ENCODE measurements at regions not wholly inside any gene's neighbourhood (a gene's known extent, or its start where the extent isn't known, plus 50 kb on each side); places are given as distances from the start of the nearest gene placed in this dataset.

DNA sequence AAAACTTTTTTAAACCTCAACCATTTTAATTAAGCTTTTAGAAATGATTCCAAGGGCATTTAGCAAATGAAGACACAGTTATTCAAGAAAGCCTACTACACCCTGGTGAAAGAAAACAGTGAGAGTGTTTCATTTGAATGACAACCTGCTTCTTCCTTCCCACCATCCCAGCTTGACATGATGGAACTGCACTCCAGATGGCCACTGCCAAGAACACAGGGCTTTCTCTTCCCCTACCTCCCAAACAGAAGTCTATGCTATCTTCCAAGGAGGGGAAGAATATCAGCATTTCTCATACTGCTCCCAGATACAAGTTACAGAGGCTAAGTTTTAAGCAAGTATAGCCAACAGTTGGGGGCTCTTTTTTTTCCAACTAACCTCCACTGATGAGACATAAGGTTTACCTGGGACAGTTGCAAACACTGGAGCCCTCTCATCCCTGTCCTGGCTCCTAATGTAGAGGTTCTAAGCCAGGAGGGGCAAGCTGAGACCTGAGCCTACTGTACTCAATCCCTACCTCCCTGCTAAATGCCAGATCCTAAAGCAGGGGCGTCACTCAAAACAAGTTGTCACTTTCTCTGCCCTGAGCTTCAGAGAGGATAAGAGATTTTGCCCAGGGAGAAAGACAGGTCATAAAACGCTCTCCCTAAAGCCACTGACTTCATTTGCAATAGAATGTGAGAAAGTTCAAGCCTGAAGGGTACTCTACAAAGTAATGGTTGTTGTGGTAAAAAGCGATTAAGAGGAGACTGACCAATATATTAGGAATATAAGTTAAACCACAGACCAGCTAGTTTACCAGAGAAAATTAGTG lies 88.5 kb upstream of the SLC27A6 start:
- TF ChIP-seq, protein P1, sequence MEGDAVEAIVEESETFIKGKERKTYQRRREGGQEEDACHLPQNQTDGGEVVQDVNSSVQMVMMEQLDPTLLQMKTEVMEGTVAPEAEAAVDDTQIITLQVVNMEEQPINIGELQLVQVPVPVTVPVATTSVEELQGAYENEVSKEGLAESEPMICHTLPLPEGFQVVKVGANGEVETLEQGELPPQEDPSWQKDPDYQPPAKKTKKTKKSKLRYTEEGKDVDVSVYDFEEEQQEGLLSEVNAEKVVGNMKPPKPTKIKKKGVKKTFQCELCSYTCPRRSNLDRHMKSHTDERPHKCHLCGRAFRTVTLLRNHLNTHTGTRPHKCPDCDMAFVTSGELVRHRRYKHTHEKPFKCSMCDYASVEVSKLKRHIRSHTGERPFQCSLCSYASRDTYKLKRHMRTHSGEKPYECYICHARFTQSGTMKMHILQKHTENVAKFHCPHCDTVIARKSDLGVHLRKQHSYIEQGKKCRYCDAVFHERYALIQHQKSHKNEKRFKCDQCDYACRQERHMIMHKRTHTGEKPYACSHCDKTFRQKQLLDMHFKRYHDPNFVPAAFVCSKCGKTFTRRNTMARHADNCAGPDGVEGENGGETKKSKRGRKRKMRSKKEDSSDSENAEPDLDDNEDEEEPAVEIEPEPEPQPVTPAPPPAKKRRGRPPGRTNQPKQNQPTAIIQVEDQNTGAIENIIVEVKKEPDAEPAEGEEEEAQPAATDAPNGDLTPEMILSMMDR (IDR thresholded peaks at IDR 0.05) = no peak
- Histone ChIP-seq H3K4me3 (no peak overlapping the region), H3K9me3 (no peaks in the 10 kb centered on the region), H3K27me3 (replicated peaks; ENCODE audit: insufficient read depth) (no peaks in the 10 kb centered on the region), H3K4me1 (ENCODE audit: control insufficient read depth in 1 of 2, low read depth in 2 of 2) (no peaks in the 10 kb centered on the region), H3K36me3 (no peaks in the 10 kb centered on the region), H3K27ac (no peak overlapping the region)
- no peak for DNase-seq (ENCODE audit: low spot score)
- no peak for ATAC-seq (ENCODE audit: insufficient number of reproducible peaks, low FRiP score, low read depth)

DNA sequence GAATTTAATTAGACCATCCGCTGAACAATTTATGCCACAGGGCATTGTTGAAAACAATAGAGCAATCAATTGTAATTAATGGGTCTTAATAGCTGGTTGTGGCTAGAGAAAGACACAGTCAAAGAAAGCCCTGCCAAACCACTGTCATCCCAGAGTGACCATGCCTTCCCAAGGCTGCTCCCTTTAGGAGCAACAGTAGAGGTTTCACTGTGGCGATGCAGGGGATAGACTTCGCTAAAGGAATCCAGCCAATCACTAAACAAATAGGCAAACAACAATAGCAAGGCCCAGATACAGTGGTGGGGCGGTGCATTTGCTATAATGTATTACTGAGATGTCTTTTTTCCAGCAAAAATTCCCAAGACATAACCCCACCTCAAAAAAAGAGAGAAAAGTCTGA lies 87.8 kb upstream of the SLC27A6 start:
- Histone ChIP-seq H3K27me3 (replicated peaks; ENCODE audit: insufficient read depth) (no peaks in the 10 kb centered on the region), H3K9me3 (no peaks in the 10 kb centered on the region), H3K4me3 (no peak overlapping the region), H3K4me1 (ENCODE audit: control insufficient read depth in 1 of 2, low read depth in 2 of 2) (no peaks in the 10 kb centered on the region), H3K27ac (no peak overlapping the region), H3K36me3 (no peaks in the 10 kb centered on the region)
- no peak for ATAC-seq (ENCODE audit: insufficient number of reproducible peaks, low FRiP score, low read depth)
- no peak for DNase-seq (ENCODE audit: low spot score)
- TF ChIP-seq, protein P1 (IDR thresholded peaks at IDR 0.05) = no peak

DNA sequence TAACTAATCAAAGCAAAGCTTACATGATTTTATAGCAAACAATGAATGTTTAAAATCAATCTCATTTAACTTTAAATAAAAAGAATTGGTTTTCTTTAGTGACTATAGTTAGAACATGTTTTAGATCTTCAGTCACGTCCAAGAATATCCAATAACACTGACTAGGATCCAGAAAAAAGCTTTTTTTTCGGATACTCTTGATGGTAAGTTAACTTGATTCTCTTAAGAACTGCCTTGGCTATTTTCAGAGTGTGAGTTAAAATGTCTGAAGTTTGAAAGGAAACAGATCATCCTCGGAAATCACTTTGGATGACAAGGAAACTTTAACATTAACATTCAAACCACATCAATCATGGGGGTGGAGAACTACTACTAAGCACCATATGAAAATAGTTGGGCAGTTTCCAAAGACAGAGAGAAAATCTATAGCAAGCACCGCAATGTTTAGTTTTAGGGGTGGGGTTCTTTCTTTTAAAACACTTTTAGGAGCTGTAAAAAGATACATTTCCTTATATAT lies 83.7 kb upstream of the SLC27A6 start:
- H3K36me3 ChIP-seq = no peaks in the 10 kb centered on the region
- no peak overlapping the region for H3K4me3 ChIP-seq
- TF ChIP-seq, protein P1 (IDR thresholded peaks at IDR 0.05) = no peak
- no peaks in the 10 kb centered on the region for H3K4me1 ChIP-seq (ENCODE audit: control insufficient read depth in 1 of 2, low read depth in 2 of 2)
- H3K9me3 ChIP-seq = no peaks in the 10 kb centered on the region
- ATAC-seq (ENCODE audit: insufficient number of reproducible peaks, low FRiP score, low read depth) (no peak), DNase-seq (ENCODE audit: low spot score) (no peak)
- H3K27me3 ChIP-seq (replicated peaks; ENCODE audit: insufficient read depth) = no peaks in the 10 kb centered on the region
- no peak overlapping the region for H3K27ac ChIP-seq

DNA sequence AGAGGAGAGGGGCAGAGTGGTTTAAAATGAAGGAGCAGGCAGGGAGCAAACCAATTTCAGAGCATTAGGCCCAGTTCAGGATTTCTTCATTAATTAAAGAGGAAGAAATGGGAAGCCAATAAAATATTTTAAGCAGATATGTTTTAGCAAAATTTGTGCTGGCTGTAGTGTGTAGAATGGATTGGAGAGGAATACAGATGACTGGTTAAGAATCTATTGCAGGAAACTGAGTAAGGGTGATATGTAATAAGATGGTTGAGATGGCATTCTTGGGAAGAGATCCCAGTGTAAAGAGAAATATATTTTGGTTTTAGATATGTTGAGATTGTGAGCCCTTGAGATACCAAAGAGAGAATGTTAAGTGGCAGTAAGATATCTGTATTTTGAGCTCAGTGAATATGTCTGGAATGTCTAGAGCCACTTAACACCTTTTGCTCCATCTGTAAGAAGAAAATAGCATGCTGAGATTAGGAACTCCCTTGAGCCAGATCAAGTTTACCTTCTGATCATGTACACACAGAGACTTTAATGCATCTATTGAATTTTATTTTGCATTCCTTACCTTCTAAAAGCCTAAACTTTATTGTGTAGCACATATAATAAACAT lies 79.5 kb upstream of the SLC27A6 start:
- TF ChIP-seq, protein P1 (IDR thresholded peaks at IDR 0.05) = no peak
- ATAC-seq (ENCODE audit: insufficient number of reproducible peaks, low FRiP score, low read depth) (no peak), DNase-seq (ENCODE audit: low spot score) (no peak)
- no peaks in the 10 kb centered on the region for H3K36me3 ChIP-seq
- H3K4me3 ChIP-seq = no peak overlapping the region
- no peaks in the 10 kb centered on the region for H3K4me1 ChIP-seq (ENCODE audit: control insufficient read depth in 1 of 2, low read depth in 2 of 2)
- no peaks in the 10 kb centered on the region for H3K27me3 ChIP-seq (replicated peaks; ENCODE audit: insufficient read depth)
- H3K27ac ChIP-seq = no peak overlapping the region
- no peaks in the 10 kb centered on the region for H3K9me3 ChIP-seq

DNA sequence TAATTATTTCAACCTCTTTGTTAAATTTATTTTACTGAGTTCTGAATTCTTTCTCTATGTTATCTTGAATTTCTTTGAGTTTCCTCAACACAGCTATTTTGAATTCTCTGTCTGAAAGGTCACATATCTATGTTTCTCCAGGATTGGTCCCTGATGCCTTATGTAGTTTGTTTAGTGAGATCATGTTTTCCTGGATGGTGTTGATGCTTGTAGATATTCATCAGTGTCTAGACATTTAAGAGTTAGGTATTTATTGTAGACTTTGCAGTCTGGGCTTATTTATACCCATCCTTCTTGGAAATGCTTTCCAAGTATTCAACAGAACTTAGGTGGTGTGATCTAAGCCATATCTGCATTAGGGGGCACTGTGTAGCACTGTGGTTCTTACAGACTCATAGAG lies 70.2 kb upstream of the SLC27A6 start:
- Histone ChIP-seq H3K36me3 (no peaks in the 10 kb centered on the region), H3K4me1 (ENCODE audit: control insufficient read depth in 1 of 2, low read depth in 2 of 2) (no peaks in the 10 kb centered on the region), H3K27ac (no peak overlapping the region), H3K9me3 (no peaks in the 10 kb centered on the region), H3K27me3 (replicated peaks; ENCODE audit: insufficient read depth) (no peaks in the 10 kb centered on the region), H3K4me3 (no peak overlapping the region)
- ATAC-seq (ENCODE audit: insufficient number of reproducible peaks, low FRiP score, low read depth) (no peak), DNase-seq (ENCODE audit: low spot score) (no peak)
- TF ChIP-seq, protein P1 (IDR thresholded peaks at IDR 0.05) = no peak
